Stomach (tissue), 8 donors: ENCODE measurements at regions not wholly inside any gene's neighbourhood (a gene's known extent, or its start where the extent isn't known, plus 50 kb on each side); places are given as distances from the start of the nearest gene placed in this dataset.

Source experiments
- DNase-seq, 2 donors: peaks; one replicate each; pipeline versions ENCODE4 v3.0.0 to v3.0.0-alpha.2; 2013 to 2019
- H3K27ac ChIP-seq, 5 donors: fragments of 200-600 bp in 4 of 5; sonication (generic) in 4 of 5; one replicate each; pipeline ENCODE4 v1.5.1; 2013 to 2019; ENCODE audit warnings: mild to moderate bottlenecking in 1 of 5, moderate library complexity in 1 of 5
- H3K27me3 ChIP-seq, 3 donors: fragments of 200-600 bp; sonication (generic); one replicate each; pipeline ENCODE4 v1.5.1; 2017 to 2019; ENCODE audit warnings: mixed run types in 1 of 3
- H3K36me3 ChIP-seq, 4 donors: fragments of 200-600 bp; sonication (generic); 1 replicate in 3 of 4; 2 replicates in 1 of 4; pipeline ENCODE4 v1.5.1; 2016 to 2019
- H3K4me1 ChIP-seq, 4 donors: fragments of 200-600 bp; sonication (generic); one replicate each; pipeline ENCODE4 v1.5.1; 2016 to 2019
- H3K4me3 ChIP-seq, 4 donors: fragments of 200-600 bp; sonication (generic) in 3 of 4; one replicate each; pipeline ENCODE4 v1.5.1; 2016 to 2019; ENCODE audit warnings: mild to moderate bottlenecking in 1 of 4
- H3K9me3 ChIP-seq, 4 donors: fragments of 200-600 bp; sonication (generic); one replicate each; pipeline ENCODE4 v1.5.1; 2016 to 2019
- CTCF ChIP-seq, 7 experiments: fragments of 450-650 bp in 4 of 7; fragments of 200-600 bp in 3 of 7; sonication (generic) in 3 of 7; IDR thresholded peaks; one replicate each; pipeline ENCODE4 v1.5.1; 2016 to 2019; ENCODE audit warnings: antibody characterized with exemption in 7 of 7, control low read depth in 2 of 7, mild to moderate bottlenecking in 1 of 7
- EP300 ChIP-seq: sonication (generic); formaldehyde crosslinking; IDR thresholded peaks from one replicate; pipeline ENCODE4 v1.6.1; 2017; ENCODE audit warnings: antibody characterized with exemption
- POLR2A ChIP-seq, 4 donors: fragments of 450-650 bp; IDR thresholded peaks; one replicate each; pipeline ENCODE4 v1.6.1; 2016; ENCODE audit warnings: antibody characterized with exemption in 4 of 4, control low read depth in 2 of 4, mild to moderate bottlenecking in 1 of 4, moderate library complexity in 1 of 4
- POLR2AphosphoS5 ChIP-seq, 3 donors: sonication (generic); formaldehyde crosslinking; IDR thresholded peaks; one replicate each; pipeline ENCODE4 v1.6.1; 2016; ENCODE audit warnings: antibody characterized with exemption in 3 of 3
- WGBS, 5 donors: extraction: QIAGEN DNeasy Blood & Tissue Kit in 3 of 5; methylation state at CpG; one replicate each; pipeline versions ENCODE4 v1.1.5 to v1.1.7; 2013 to 2018; 5-methylcytosine and 5-hydroxymethylcytosine counted together
- intact Hi-C: fragments of 100-400 bp; cut with DNase I; formaldehyde crosslinking; loops from one replicate; pipeline ENCODE4 v1.15.1; 2023; ENCODE audit warnings: low total_unique reads
- donor health status: healthy with polysubstance abuse.
- donor health status: Bipolar disorder and iron deficiency.
- donor health status: healthy.

GRCh38 chr4:156420623-156421022 lies 467.0 kb upstream of the CTSO start:
- intact Hi-C loops: no loop called here
- DNase-seq: no peak
- no peak overlapping the region for H3K4me3 ChIP-seq
- WGBS, 5 donors: 54 to 73% (median 67%) methylated on average over 1 of the region's 1 CpG
- H3K27ac ChIP-seq: no peak overlapping the region
- H3K9me3 ChIP-seq: no peaks in the 10 kb centered on the region
- H3K36me3 ChIP-seq: no peaks in the 10 kb centered on the region
- no peaks in the 10 kb centered on the region for H3K4me1 ChIP-seq
- TF ChIP-seq EP300: no peak
- no peak for TF ChIP-seq CTCF (IDR thresholded peaks at IDR 0.05)
- no peak for TF ChIP-seq POLR2AphosphoS5 (IDR thresholded peaks at IDR 0.05)
- TF ChIP-seq POLR2A (IDR thresholded peaks at IDR 0.05): no peak
- no peaks in the 10 kb centered on the region for H3K27me3 ChIP-seq

GRCh38 chr4:156419080-156419685 lies 465.5 kb upstream of the CTSO start:
- Histone ChIP-seq H3K4me1 (no peaks in the 10 kb centered on the region), H3K4me3 (no peak overlapping the region), H3K27me3 (no peaks in the 10 kb centered on the region), H3K9me3 (no peaks in the 10 kb centered on the region), H3K36me3 (no peaks in the 10 kb centered on the region), H3K27ac (no peak overlapping the region)
- 58 to 65% (median 64%) methylated on average over 2 of the region's 2 CpGs for whole genome bisulfite sequencing, 5 donors
- TF ChIP-seq EP300 (no peak), POLR2AphosphoS5 (IDR thresholded peaks at IDR 0.05) (no peak)
- DNase-seq: no peak
- intact Hi-C loops: no loop called here

GRCh38 chr4:156414406-156414805 lies 460.7 kb upstream of the CTSO start:
- no peak overlapping the region for H3K27ac ChIP-seq
- intact Hi-C loops: no loop called here
- H3K9me3 ChIP-seq: no peaks in the 10 kb centered on the region
- H3K4me3 ChIP-seq: no peak overlapping the region
- no peaks in the 10 kb centered on the region for H3K27me3 ChIP-seq
- no peaks in the 10 kb centered on the region for H3K36me3 ChIP-seq
- H3K4me1 ChIP-seq: no peaks in the 10 kb centered on the region
- TF ChIP-seq POLR2A (IDR thresholded peaks at IDR 0.05): no peak
- no peak for TF ChIP-seq POLR2AphosphoS5 (IDR thresholded peaks at IDR 0.05)
- TF ChIP-seq CTCF (IDR thresholded peaks at IDR 0.05): no peak
- TF ChIP-seq EP300: no peak
- DNase-seq: no peak

- Histone ChIP-seq H3K4me1 (no peaks in the 10 kb centered on the region), H3K27me3 (no peaks in the 10 kb centered on the region), H3K27ac (no peak overlapping the region), H3K36me3 (no peaks in the 10 kb centered on the region), H3K4me3 (no peak overlapping the region), H3K9me3 (no peaks in the 10 kb centered on the region)
- TF ChIP-seq POLR2A (IDR thresholded peaks at IDR 0.05): no peak
- TF ChIP-seq POLR2AphosphoS5 (IDR thresholded peaks at IDR 0.05): no peak
- no peak for TF ChIP-seq EP300
- TF ChIP-seq CTCF (IDR thresholded peaks at IDR 0.05): no peak
- intact Hi-C loops: no loop called here
- WGBS, 5 donors: 41 to 52% (median 50%) methylated on average over 3 of the region's 3 CpGs
- no peak for DNase-seq
Observed at GRCh38 chr4:156413239-156414135, 459.8 kb upstream of the CTSO start.

- intact Hi-C loops: no loop called here
- H3K4me1 ChIP-seq: no peaks in the 10 kb centered on the region
- no peaks in the 10 kb centered on the region for H3K9me3 ChIP-seq
- no peaks in the 10 kb centered on the region for H3K27me3 ChIP-seq
- no peak overlapping the region for H3K4me3 ChIP-seq
- DNase-seq: no peak
- no peak overlapping the region for H3K27ac ChIP-seq
- H3K36me3 ChIP-seq: no peaks in the 10 kb centered on the region
- 50 to 63% (median 54%) methylated on average over 2 of the region's 2 CpGs for WGBS, 5 donors
- TF ChIP-seq CTCF (IDR thresholded peaks at IDR 0.05): no peak
- no peak for TF ChIP-seq POLR2AphosphoS5 (IDR thresholded peaks at IDR 0.05)
- no peak for TF ChIP-seq POLR2A (IDR thresholded peaks at IDR 0.05)
- no peak for TF ChIP-seq EP300
Observed at GRCh38 chr4:156411531-156411930, 457.9 kb upstream of the CTSO start.
